Endothelial cell of umbilical vein (primary cell): ENCODE measurements at regions not wholly inside any gene's neighbourhood (a gene's known extent, or its start where the extent isn't known, plus 50 kb on each side); places are given as distances from the start of the nearest gene placed in this dataset.

Experiments
- BruUV-seq: library from RNA; stranded (reverse); fragments of 400-500 nt; replicated peaks from 2 replicates; lab custom pipeline; 2021; lab: Mats Ljungman, UMichigan
- CTCF ChIA-PET: fragments of 300-600, 350-600 bp; sonication (Branson Sonifier 250); formaldehyde crosslinking; loops from one replicate; lab custom pipeline; 2021; ENCODE audit warnings: antibody characterized with exemption, inconsistent platforms; lab: Charles Lee
- POLR2A ChIA-PET: fragments of 300-600, 350-600 bp; sonication (Branson Sonifier 250); formaldehyde crosslinking; loops from one replicate; lab custom pipeline; 2021; ENCODE audit warnings: antibody characterized with exemption, inconsistent platforms; lab: Charles Lee
- DNase-seq: peaks from one replicate; pipeline ENCODE4 v3.0.0-alpha.2; 2011; ENCODE audit warnings: low read depth, low spot score
- FAIRE-seq: peaks from 2 replicates; lab custom pipeline; 2011; peaks lifted over from hg19 to GRCh38; lab: Jason Lieb, UNC
- H2AFZ ChIP-seq: 2 replicates; pipeline ENCODE4 v1.6.0; 2012; ENCODE audit warnings: low read depth, low read length, control low read depth, inconsistent platforms
- H3K27ac ChIP-seq: 2 replicates; pipeline ENCODE4 v1.5.1; 2011; ENCODE audit warnings: low read depth, mild to moderate bottlenecking, control low read depth, low read length, moderate library complexity; ENCODE audit not compliant: insufficient read depth
- H3K27me3 ChIP-seq, 2 experiments: 2 replicates each; pipeline versions ENCODE4 v1.6.0 to v1.6.1; 2011; ENCODE audit warnings: low read length in 2 of 2, mixed read lengths in 1 of 2; ENCODE audit not compliant: control insufficient read depth in 2 of 2, insufficient read depth in 2 of 2
- H3K36me3 ChIP-seq, 2 experiments: 2 replicates in 1 of 2; 3 replicates in 1 of 2; pipeline ENCODE4 v1.5.1; 2011; ENCODE audit warnings: low read length in 2 of 2, mild to moderate bottlenecking in 1 of 2, moderate library complexity in 1 of 2; ENCODE audit not compliant: control insufficient read depth in 2 of 2, insufficient read depth in 2 of 2; ENCODE audit errors: extremely low read depth in 1 of 2
- H3K4me1 ChIP-seq: 3 replicates; pipeline ENCODE4 v1.5.1; 2011; ENCODE audit warnings: mild to moderate bottlenecking, low read length; ENCODE audit not compliant: control insufficient read depth, insufficient read depth; ENCODE audit errors: extremely low read depth
- H3K4me2 ChIP-seq: 2 replicates; pipeline ENCODE4 v1.6.1; 2011; ENCODE audit warnings: low read length, control low read depth, mixed read lengths; ENCODE audit not compliant: insufficient read depth
- H3K4me3 ChIP-seq, 3 experiments: fragments of 200-600 bp in 1 of 3; sonication (generic), shearing (Covaris generic) in 1 of 3; replicated peaks in 1 of 3; 2 replicates each; pipeline ENCODE4 v1.5.1; 2011 to 2016; ENCODE audit warnings: control low read depth in 3 of 3, low read length in 3 of 3, mild to moderate bottlenecking in 2 of 3, inconsistent platforms in 1 of 3, low read depth in 1 of 3, moderate library complexity in 1 of 3; ENCODE audit not compliant: insufficient read depth in 1 of 3
- H3K79me2 ChIP-seq: 2 replicates; pipeline ENCODE4 v1.6.0; 2012; ENCODE audit warnings: low read length, inconsistent platforms; ENCODE audit not compliant: control insufficient read depth, insufficient read depth
- H3K9ac ChIP-seq: replicated peaks from 2 replicates; pipeline ENCODE3; 2011; ENCODE audit warnings: low read length, control low read depth; ENCODE audit not compliant: insufficient read depth; ENCODE audit errors: extremely low read depth
- H3K9me1 ChIP-seq: replicated peaks from 3 replicates; pipeline ENCODE4 v1.6.0; 2011; ENCODE audit warnings: mild to moderate bottlenecking, low read length; ENCODE audit not compliant: control insufficient read depth, insufficient read depth; ENCODE audit errors: extremely low read depth
- H3K9me3 ChIP-seq: replicated peaks from 2 replicates; pipeline ENCODE4 v1.5.1; 2012; ENCODE audit warnings: low read length, inconsistent platforms; ENCODE audit not compliant: control insufficient read depth, insufficient read depth
- H4K20me1 ChIP-seq: replicated peaks from 2 replicates; pipeline ENCODE3; 2011; ENCODE audit warnings: mild to moderate bottlenecking, low read length; ENCODE audit not compliant: control insufficient read depth, insufficient read depth; ENCODE audit errors: extremely low read depth
- EZH2 ChIP-seq: IDR thresholded peaks from 2 replicates; pipeline ENCODE4 v1.6.1; 2012; ENCODE audit warnings: borderline replicate concordance, low read depth, mild to moderate bottlenecking, moderate library complexity, low read length, inconsistent platforms; ENCODE audit not compliant: severe bottlenecking
- GATA2 ChIP-seq: IDR thresholded peaks from 2 replicates; pipeline ENCODE4 v1.7.0; 2011; ENCODE audit warnings: low read depth, mild to moderate bottlenecking, moderate library complexity, mixed read lengths, low read length; ENCODE audit not compliant: insufficient read length, insufficient read depth
- JUN ChIP-seq: IDR thresholded peaks from 2 replicates; pipeline ENCODE4 v1.6.1; 2011; ENCODE audit warnings: borderline replicate concordance, low read depth; ENCODE audit not compliant: insufficient read length, insufficient read depth
- MAX ChIP-seq: IDR thresholded peaks from 2 replicates; pipeline ENCODE4 v1.6.1; 2011; ENCODE audit not compliant: insufficient read depth, insufficient read length
- MYC ChIP-seq: IDR thresholded peaks from one replicate; pipeline ENCODE4 v1.6.1; 2011; ENCODE audit warnings: mild to moderate bottlenecking, low read depth, low read length
- POLR2A ChIP-seq: IDR thresholded peaks from 2 replicates; pipeline ENCODE4 v1.6.1; 2012; ENCODE audit warnings: low read depth, mild to moderate bottlenecking, control low read depth, low read length
- POLR2AphosphoS5 ChIP-seq: IDR thresholded peaks from 2 replicates; pipeline ENCODE4 v1.6.1; 2012; ENCODE audit warnings: low read depth, mild to moderate bottlenecking, control low read depth, low read length, moderate library complexity; ENCODE audit not compliant: insufficient read depth
- dilution Hi-C: fragments of 300-500 bp; cut with MboI; formaldehyde crosslinking; loops from one replicate; pipeline ENCODE4 v1.15.0; 2019; ENCODE audit warnings: low sequenced_read_pairs; ENCODE audit not compliant: extremely low pct_ligation_motif_present
- intact Hi-C: fragments of 100-400 bp; cut with micrococcal nuclease; formaldehyde crosslinking; loops from one replicate; pipeline ENCODE4 v1.10.0; 2022
- TF ChIP-seq, protein P1 (sequence below), 2 donors: IDR thresholded peaks; 1 replicate in 1 of 2; 2 replicates in 1 of 2; pipeline ENCODE4 v1.5.1; 2011; ENCODE audit warnings: low read length in 2 of 2, mild to moderate bottlenecking in 2 of 2, moderate library complexity in 2 of 2, control low read depth in 1 of 2, inconsistent platforms in 1 of 2, low read depth in 1 of 2; ENCODE audit not compliant: insufficient read depth in 1 of 2; ENCODE audit errors: extremely low read depth in 1 of 2

GRCh38 chr3:190238871-190239270 lies 83.4 kb downstream of the CLDN1 start:
- FAIRE-seq (no peak), DNase-seq (no peak)
- Histone ChIP-seq H3K27ac (no peak overlapping the region), H3K4me1 (no peaks in the 10 kb centered on the region), H4K20me1 (no peaks in the 10 kb centered on the region), H3K27me3 (no peaks in the 10 kb centered on the region), H3K9me3 (no peaks in the 10 kb centered on the region), H3K9me1 (no peaks in the 10 kb centered on the region), H2AFZ (no peak overlapping the region), H3K36me3 (no peaks in the 10 kb centered on the region), H3K79me2 (no peaks in the 10 kb centered on the region), H3K9ac (no peak overlapping the region), H3K4me2 (no peak overlapping the region), H3K4me3 (no peak overlapping the region)
- POLR2A ChIA-PET, result no interaction called here
- CTCF ChIA-PET, result interaction anchor here (0.7 to 1.3 kb wide), 2 partner anchors 15 to 36 kb away, joined by 3 read pairs; no protein-coding TSS in a partner anchor
- no TSS peak for BruUV-seq
- intact Hi-C loops (no loop called here), dilution Hi-C loops (no loop called here)
- TF ChIP-seq, protein P1, sequence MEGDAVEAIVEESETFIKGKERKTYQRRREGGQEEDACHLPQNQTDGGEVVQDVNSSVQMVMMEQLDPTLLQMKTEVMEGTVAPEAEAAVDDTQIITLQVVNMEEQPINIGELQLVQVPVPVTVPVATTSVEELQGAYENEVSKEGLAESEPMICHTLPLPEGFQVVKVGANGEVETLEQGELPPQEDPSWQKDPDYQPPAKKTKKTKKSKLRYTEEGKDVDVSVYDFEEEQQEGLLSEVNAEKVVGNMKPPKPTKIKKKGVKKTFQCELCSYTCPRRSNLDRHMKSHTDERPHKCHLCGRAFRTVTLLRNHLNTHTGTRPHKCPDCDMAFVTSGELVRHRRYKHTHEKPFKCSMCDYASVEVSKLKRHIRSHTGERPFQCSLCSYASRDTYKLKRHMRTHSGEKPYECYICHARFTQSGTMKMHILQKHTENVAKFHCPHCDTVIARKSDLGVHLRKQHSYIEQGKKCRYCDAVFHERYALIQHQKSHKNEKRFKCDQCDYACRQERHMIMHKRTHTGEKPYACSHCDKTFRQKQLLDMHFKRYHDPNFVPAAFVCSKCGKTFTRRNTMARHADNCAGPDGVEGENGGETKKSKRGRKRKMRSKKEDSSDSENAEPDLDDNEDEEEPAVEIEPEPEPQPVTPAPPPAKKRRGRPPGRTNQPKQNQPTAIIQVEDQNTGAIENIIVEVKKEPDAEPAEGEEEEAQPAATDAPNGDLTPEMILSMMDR (IDR thresholded peaks at IDR 0.05; ENCODE audit: extremely low read depth in 1 of 2, insufficient read depth in 1 of 2, low read depth in 1 of 2, low read length in 2 of 2), result no peak
- TF ChIP-seq MAX (no peak), GATA2 (no peak), JUN (no peak), MYC (no peak), POLR2A (no peak)

DNA sequence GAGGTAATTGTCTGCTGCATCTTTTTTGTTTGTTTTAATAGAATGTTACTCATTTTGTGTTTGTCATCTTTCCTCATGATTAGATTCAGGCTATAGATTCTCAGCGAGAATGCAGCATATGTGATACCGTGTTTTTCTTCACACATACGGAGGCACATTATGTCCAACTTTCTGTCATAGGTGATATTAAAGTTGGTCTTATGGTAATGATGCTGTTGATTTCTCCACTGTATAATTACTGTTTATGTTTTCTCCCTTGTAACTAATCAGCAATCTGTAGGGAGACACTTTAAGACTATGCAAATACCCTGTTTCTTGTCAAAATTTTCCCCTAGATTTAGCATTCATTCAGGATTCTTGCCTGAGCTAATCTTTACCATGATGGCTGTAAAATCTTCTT lies 87.6 kb downstream of the CLDN1 start:
- Histone ChIP-seq H3K27me3 (no peaks in the 10 kb centered on the region), H3K27ac (no peak overlapping the region), H2AFZ (no peak overlapping the region), H3K9ac (no peak overlapping the region), H3K4me3 (no peak overlapping the region), H4K20me1 (no peaks in the 10 kb centered on the region), H3K36me3 (no peaks in the 10 kb centered on the region), H3K4me1 (peaks cover 25% of the 10 kb centered on the region), H3K9me3 (no peaks in the 10 kb centered on the region), H3K9me1 (no peaks in the 10 kb centered on the region), H3K79me2 (no peaks in the 10 kb centered on the region), H3K4me2 (no peak overlapping the region)
- intact Hi-C loops (loop anchor here (5.0 kb wide), 1 partner anchor 68 kb away; no protein-coding TSS in a partner anchor), dilution Hi-C loops (no loop called here)
- BruUV-seq, result no TSS peak
- TF ChIP-seq MYC, result no peak
- TF ChIP-seq EZH2, result no peak
- TF ChIP-seq POLR2A, result no peak
- TF ChIP-seq POLR2AphosphoS5, result no peak
- CTCF ChIA-PET, result interaction anchor here (1.1 to 1.7 kb wide), 3 partner anchors 9 to 150 kb away, joined by 3 to 5 read pairs (median 4); no protein-coding TSS in a partner anchor
- POLR2A ChIA-PET, result no interaction called here
- DNase-seq (no peak), FAIRE-seq (no peak)
